ENCODE measurements at regions not wholly inside any gene's neighbourhood (a gene's known extent, or its start where the extent isn't known, plus 50 kb on each side); places are given as distances from the start of the nearest gene placed in this dataset.

DNA sequence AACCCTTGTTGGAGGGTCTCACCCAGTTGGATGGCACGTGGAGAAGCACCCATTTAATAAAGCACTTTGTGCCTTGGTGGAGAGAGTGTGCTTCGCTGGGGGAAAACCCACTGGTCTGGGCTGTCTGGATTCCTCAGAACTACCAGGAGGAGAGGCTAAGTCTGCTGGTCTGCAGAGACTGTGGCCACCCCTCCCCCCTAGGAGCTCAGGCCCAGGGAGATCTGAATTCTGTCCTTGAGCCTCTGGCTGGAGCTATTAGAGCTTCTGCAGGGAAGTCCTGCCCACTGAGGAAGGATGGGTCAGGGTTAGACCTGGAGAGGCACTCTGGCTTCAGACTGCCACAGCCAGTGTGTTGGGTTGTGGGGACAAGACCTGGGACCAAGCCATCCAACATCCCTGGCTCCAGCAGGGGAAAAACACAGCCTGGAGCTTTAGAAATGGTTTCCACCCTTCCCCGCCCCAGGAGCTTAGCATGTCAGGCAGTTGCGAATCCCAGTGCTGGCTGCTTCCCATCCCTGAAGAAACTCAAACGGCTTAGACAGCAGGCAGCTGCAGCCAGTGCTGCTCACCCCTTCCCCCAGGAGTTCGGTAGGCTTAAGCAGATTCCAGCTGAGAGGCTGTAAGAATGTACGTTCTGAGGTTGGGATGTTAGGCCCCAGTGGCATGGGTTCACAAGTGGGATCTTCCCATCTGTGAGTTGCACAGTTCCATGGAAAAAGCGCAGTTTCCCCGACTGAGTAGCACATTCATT, 288.3 kb downstream of the TGFB2 start:
- no peaks in the 10 kb centered on the region for H3K36me3 ChIP-seq (ENCODE audit: control insufficient read depth, insufficient read depth, low read length)
- no peaks in the 10 kb centered on the region for H3K4me1 ChIP-seq (ENCODE audit: control insufficient read depth, insufficient read depth, low read length)
- H3K9ac ChIP-seq (ENCODE audit: low read length), result no peak overlapping the region
- H3K4me3 ChIP-seq (ENCODE audit: low read length), result no peak overlapping the region
- H3K27ac ChIP-seq (ENCODE audit: low read depth, low read length), result no peak overlapping the region
- no peaks in the 10 kb centered on the region for H3K27me3 ChIP-seq (ENCODE audit: control insufficient read depth, insufficient read depth, low read length)

GRCh38 chr1:218634212-218634611, 289.1 kb downstream of the TGFB2 start:
- Histone ChIP-seq H3K27ac (ENCODE audit: low read depth, low read length) (no peak overlapping the region), H3K4me1 (ENCODE audit: control insufficient read depth, insufficient read depth, low read length) (no peaks in the 10 kb centered on the region), H3K27me3 (ENCODE audit: control insufficient read depth, insufficient read depth, low read length) (no peaks in the 10 kb centered on the region), H3K36me3 (ENCODE audit: control insufficient read depth, insufficient read depth, low read length) (no peaks in the 10 kb centered on the region), H3K9ac (ENCODE audit: low read length) (no peak overlapping the region), H3K4me3 (ENCODE audit: low read length) (no peak overlapping the region)

DNA sequence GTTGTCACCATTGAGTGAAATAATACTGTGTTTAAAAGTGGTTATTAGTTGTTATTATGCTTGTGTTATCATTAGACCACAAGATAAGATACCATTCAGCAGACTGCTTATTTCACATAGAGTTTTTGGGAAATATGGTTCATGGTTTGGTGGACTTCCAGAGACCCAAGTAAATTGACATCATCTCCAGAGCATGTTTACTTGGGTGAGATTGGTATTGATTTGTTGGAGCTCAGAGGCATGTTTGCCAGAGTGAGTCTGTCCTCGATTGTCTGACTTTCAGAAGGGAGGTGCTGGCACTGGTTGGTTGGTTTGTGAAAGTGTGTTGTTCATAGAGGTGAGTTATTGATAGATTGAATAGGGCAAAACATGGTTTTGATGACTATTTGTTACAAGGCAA, 291.4 kb downstream of the TGFB2 start:
- no peaks in the 10 kb centered on the region for H3K36me3 ChIP-seq (ENCODE audit: control insufficient read depth, insufficient read depth, low read length)

GRCh38 chr1:218640173-218640572, 295.0 kb downstream of the TGFB2 start:
- H3K4me1 ChIP-seq (ENCODE audit: control insufficient read depth, insufficient read depth, low read length), result no peaks in the 10 kb centered on the region

More for the DNA sequence above, 291.4 kb downstream of the TGFB2 start:
- H3K4me1 ChIP-seq (ENCODE audit: control insufficient read depth, insufficient read depth, low read length), result no peaks in the 10 kb centered on the region
- no peaks in the 10 kb centered on the region for H3K27me3 ChIP-seq (ENCODE audit: control insufficient read depth, insufficient read depth, low read length)
- no peak overlapping the region for H3K4me3 ChIP-seq (ENCODE audit: low read length)
- H3K27ac ChIP-seq (ENCODE audit: low read depth, low read length), result no peak overlapping the region
- H3K9ac ChIP-seq (ENCODE audit: low read length), result no peak overlapping the region

DNA sequence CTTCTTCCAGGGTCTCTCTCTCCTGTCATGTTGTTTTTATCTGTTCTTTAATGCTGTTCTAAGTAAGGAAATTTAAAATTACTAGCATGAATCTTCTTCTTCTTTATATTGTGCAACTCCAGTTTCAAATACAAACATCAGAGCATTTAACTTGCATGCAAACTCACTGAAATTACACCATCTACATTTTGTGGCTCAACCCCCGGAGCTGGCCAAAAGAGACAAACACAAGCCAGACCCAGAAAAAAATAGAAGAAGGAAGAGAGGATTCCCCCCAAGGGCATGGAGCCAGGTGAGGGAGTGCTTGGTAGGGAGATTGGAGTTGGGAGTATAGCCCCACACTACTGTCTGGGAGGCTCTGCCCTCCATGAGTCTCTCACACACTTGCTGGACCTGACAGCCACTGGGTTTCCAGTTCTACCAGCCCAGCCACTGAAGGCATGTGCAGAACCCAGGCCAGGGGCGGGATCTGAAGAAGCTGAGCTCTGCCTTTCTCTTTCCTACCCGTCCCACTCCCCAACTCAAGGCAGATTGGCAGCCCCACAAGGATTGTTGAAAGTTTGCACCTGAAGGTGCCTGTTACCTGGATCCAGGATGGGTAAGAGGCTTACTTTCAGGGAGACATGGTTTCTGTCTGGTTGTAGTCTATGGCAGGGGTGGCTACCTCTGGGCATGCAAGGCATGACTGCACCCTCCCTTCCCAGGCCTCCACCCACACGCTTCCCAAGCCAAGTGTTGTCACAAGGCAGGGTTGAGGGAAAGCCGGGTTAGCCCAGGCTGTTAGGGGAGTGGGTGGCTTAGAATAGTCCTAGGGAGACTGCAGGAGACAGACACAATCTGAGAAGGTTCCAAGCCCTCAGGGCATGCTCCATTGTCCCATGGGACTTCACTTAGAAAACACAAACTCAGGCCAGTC, 297.2 kb downstream of the TGFB2 start:
- Histone ChIP-seq H3K27me3 (ENCODE audit: control insufficient read depth, insufficient read depth, low read length) (no peaks in the 10 kb centered on the region), H3K9ac (ENCODE audit: low read length) (no peak overlapping the region), H3K27ac (ENCODE audit: low read depth, low read length) (no peak overlapping the region), H3K36me3 (ENCODE audit: control insufficient read depth, insufficient read depth, low read length) (no peaks in the 10 kb centered on the region), H3K4me1 (ENCODE audit: control insufficient read depth, insufficient read depth, low read length) (no peaks in the 10 kb centered on the region), H3K4me3 (ENCODE audit: low read length) (no peak overlapping the region)

More at GRCh38 chr1:218640173-218640572, 295.0 kb downstream of the TGFB2 start:
- Histone ChIP-seq H3K27ac (ENCODE audit: low read depth, low read length) (no peak overlapping the region), H3K9ac (ENCODE audit: low read length) (no peak overlapping the region), H3K27me3 (ENCODE audit: control insufficient read depth, insufficient read depth, low read length) (no peaks in the 10 kb centered on the region), H3K36me3 (ENCODE audit: control insufficient read depth, insufficient read depth, low read length) (no peaks in the 10 kb centered on the region), H3K4me3 (ENCODE audit: low read length) (no peak overlapping the region)

- H3K27ac ChIP-seq (ENCODE audit: low read depth, low read length), result no peak overlapping the region
- H3K9ac ChIP-seq (ENCODE audit: low read length), result no peak overlapping the region
- no peaks in the 10 kb centered on the region for H3K27me3 ChIP-seq (ENCODE audit: control insufficient read depth, insufficient read depth, low read length)
- H3K4me3 ChIP-seq (ENCODE audit: low read length), result no peak overlapping the region
- H3K36me3 ChIP-seq (ENCODE audit: control insufficient read depth, insufficient read depth, low read length), result no peaks in the 10 kb centered on the region
- H3K4me1 ChIP-seq (ENCODE audit: control insufficient read depth, insufficient read depth, low read length), result no peaks in the 10 kb centered on the region
These were observed 298.1 kb downstream of the TGFB2 start for GRCh38 chr1:218643281-218643680.

DNA sequence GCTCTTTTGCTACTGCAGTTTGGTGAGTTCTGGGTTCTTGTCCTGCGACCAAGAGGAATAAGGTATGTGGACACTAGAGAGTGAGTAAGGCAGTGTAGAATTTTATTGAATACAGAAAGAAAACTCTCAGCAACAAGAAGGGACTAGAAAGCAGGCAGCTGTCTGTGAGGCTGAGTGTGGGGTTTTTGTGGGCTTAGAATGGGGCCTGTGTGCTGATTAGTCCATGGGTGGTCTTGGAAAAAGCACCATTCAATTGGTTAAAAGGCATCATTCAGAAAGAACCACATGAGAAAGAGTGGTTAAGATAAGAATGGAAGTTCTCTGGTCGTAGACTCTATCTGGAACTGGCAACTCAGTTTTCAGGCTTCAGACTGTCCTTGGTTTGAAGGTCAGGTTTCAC, 298.8 kb downstream of the TGFB2 start:
- Histone ChIP-seq H3K4me1 (ENCODE audit: control insufficient read depth, insufficient read depth, low read length) (no peaks in the 10 kb centered on the region), H3K27ac (ENCODE audit: low read depth, low read length) (no peak overlapping the region), H3K27me3 (ENCODE audit: control insufficient read depth, insufficient read depth, low read length) (no peaks in the 10 kb centered on the region), H3K36me3 (ENCODE audit: control insufficient read depth, insufficient read depth, low read length) (no peaks in the 10 kb centered on the region), H3K4me3 (ENCODE audit: low read length) (no peak overlapping the region), H3K9ac (ENCODE audit: low read length) (no peak overlapping the region)

- Histone ChIP-seq H3K27me3 (ENCODE audit: control insufficient read depth, insufficient read depth, low read length) (no peaks in the 10 kb centered on the region), H3K36me3 (ENCODE audit: control insufficient read depth, insufficient read depth, low read length) (no peaks in the 10 kb centered on the region), H3K4me1 (ENCODE audit: control insufficient read depth, insufficient read depth, low read length) (no peaks in the 10 kb centered on the region), H3K4me3 (ENCODE audit: low read length) (no peak overlapping the region), H3K27ac (ENCODE audit: low read depth, low read length) (no peak overlapping the region), H3K9ac (ENCODE audit: low read length) (no peak overlapping the region)
These were observed 301.2 kb downstream of the TGFB2 start for GRCh38 chr1:218646288-218646687.

DNA sequence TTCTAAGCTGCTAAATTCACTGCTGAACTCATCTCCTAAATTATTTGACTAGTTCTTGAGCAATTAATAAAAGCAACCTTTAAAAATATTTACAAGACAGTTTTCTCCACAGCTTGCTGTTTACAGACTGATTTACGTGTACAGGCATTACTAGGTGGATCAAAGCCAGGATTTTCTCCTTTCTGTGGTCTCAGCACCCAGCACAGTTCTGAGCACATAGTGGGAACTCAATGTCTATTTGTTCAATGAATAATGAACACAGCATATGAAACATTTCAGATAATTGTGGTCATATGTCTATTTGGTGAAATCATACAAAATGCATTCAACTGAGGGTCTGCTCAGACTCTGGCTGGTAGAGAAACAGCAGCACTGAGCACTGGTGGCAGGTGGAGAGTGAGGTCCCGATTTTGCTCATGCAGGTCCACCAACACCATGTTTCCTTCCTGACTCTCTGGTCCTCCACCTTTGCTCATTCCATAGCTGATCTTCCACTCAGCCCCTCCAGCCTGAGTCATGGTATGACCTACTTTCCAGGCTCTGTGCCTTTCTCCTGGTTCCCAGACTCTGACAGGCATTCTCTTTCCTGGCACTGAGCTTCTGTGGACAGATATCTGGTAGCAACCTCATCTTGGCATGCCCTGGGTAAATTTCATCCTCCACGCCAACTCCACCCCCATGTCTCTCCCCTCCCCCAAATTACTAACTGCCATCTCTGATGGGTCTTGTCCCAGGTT, 311.3 kb downstream of the TGFB2 start:
- Histone ChIP-seq H3K4me3 (ENCODE audit: low read length) (no peak overlapping the region), H3K9ac (ENCODE audit: low read length) (no peak overlapping the region), H3K36me3 (ENCODE audit: control insufficient read depth, insufficient read depth, low read length) (no peaks in the 10 kb centered on the region), H3K4me1 (ENCODE audit: control insufficient read depth, insufficient read depth, low read length) (no peaks in the 10 kb centered on the region), H3K27me3 (ENCODE audit: control insufficient read depth, insufficient read depth, low read length) (no peaks in the 10 kb centered on the region), H3K27ac (ENCODE audit: low read depth, low read length) (no peak overlapping the region)

- Histone ChIP-seq H3K27ac (ENCODE audit: low read depth, low read length) (no peak overlapping the region), H3K9ac (ENCODE audit: low read length) (no peak overlapping the region), H3K4me3 (ENCODE audit: low read length) (no peak overlapping the region), H3K36me3 (ENCODE audit: control insufficient read depth, insufficient read depth, low read length) (no peaks in the 10 kb centered on the region), H3K27me3 (ENCODE audit: control insufficient read depth, insufficient read depth, low read length) (no peaks in the 10 kb centered on the region), H3K4me1 (ENCODE audit: control insufficient read depth, insufficient read depth, low read length) (no peaks in the 10 kb centered on the region)
These were observed 313.1 kb downstream of the TGFB2 start for GRCh38 chr1:218658269-218658668.

GRCh38 chr1:218658899-218659298, 313.8 kb downstream of the TGFB2 start:
- no peak overlapping the region for H3K27ac ChIP-seq (ENCODE audit: low read depth, low read length)
- H3K27me3 ChIP-seq (ENCODE audit: control insufficient read depth, insufficient read depth, low read length), result no peaks in the 10 kb centered on the region
- no peak overlapping the region for H3K9ac ChIP-seq (ENCODE audit: low read length)
- no peaks in the 10 kb centered on the region for H3K36me3 ChIP-seq (ENCODE audit: control insufficient read depth, insufficient read depth, low read length)
- no peaks in the 10 kb centered on the region for H3K4me1 ChIP-seq (ENCODE audit: control insufficient read depth, insufficient read depth, low read length)
- no peak overlapping the region for H3K4me3 ChIP-seq (ENCODE audit: low read length)

DNA sequence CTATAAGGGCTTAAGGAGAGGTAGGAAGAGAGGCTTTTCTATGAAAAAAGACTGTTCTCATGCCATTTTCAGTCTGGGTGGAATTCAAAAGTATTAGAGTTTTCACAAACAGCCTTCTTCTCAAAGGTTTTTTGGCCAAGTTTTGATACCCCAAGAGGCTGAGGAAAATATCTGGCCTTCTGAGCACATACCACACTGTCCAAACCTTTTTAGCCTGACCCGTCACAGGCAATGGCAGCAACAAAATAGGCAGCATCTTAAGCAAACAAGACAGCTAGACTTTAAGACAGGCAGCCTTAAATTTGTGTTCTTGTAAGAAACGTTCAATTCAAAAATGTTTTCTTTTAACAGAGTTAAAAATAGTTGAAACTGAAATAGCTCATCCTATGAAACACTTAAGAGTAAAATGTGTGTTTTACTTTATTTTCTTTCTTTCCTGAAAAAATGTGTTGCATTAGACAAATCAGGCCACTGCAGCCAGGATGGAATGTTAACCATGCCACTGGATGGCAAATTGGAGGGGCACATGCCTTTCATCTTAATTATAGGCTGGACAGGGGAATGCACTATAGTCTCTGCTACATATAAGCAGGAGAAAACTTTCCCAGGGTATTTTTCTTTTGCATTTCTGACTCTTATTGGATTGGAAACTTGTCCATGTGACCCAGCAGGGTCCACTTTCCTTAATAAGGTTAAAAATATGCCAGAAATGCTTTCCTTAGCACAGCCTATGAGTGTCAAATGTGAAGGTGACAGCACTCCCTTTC, 315.0 kb downstream of the TGFB2 start:
- Histone ChIP-seq H3K4me3 (ENCODE audit: low read length) (no peak overlapping the region), H3K9ac (ENCODE audit: low read length) (no peak overlapping the region), H3K27ac (ENCODE audit: low read depth, low read length) (no peak overlapping the region), H3K27me3 (ENCODE audit: control insufficient read depth, insufficient read depth, low read length) (no peaks in the 10 kb centered on the region), H3K36me3 (ENCODE audit: control insufficient read depth, insufficient read depth, low read length) (no peaks in the 10 kb centered on the region), H3K4me1 (ENCODE audit: control insufficient read depth, insufficient read depth, low read length) (no peaks in the 10 kb centered on the region)

Data from rectal smooth muscle tissue (tissue), 1 donor.